CD4-positive, alpha-beta memory T cell (primary cell): ENCODE measurements at regions not wholly inside any gene's neighbourhood (a gene's known extent, or its start where the extent isn't known, plus 50 kb on each side); places are given as distances from the start of the nearest gene placed in this dataset.

Experiments used
- CTCF ChIA-PET: fragments of 350-600 bp; sonication (Branson Sonifier 250); formaldehyde crosslinking; loops from one replicate; lab custom pipeline; 2021; ENCODE audit warnings: inconsistent platforms; ENCODE audit not compliant: partially characterized antibody; lab: Charles Lee
- POLR2A ChIA-PET: fragments of 350-600 bp; sonication (Branson Sonifier 250); formaldehyde crosslinking; loops from one replicate; lab custom pipeline; 2021; ENCODE audit not compliant: partially characterized antibody; lab: Charles Lee
- DNase-seq, 5 donors: peaks; one replicate each; pipeline versions ENCODE4 v3.0.0 to v3.0.0-alpha.2; 2020 to 2022; ENCODE audit warnings: mixed read lengths in 1 of 5
- H3K27ac ChIP-seq: one replicate; pipeline ENCODE4 v1.7.0; 2013; ENCODE audit warnings: low read depth, low read length
- H3K27me3 ChIP-seq: 2 replicates; pipeline ENCODE4 v1.7.0; 2013; ENCODE audit warnings: mild to moderate bottlenecking, low read length, moderate library complexity; ENCODE audit not compliant: insufficient read depth
- H3K36me3 ChIP-seq: 2 replicates; pipeline ENCODE4 v1.7.0; 2013; ENCODE audit warnings: mild to moderate bottlenecking, low read length, moderate library complexity; ENCODE audit not compliant: insufficient read depth
- H3K4me1 ChIP-seq: 2 replicates; pipeline ENCODE4 v1.7.0; 2013; ENCODE audit warnings: mild to moderate bottlenecking, low read length, moderate library complexity; ENCODE audit not compliant: insufficient read depth
- H3K4me3 ChIP-seq, 2 donors: one replicate each; pipeline ENCODE4 v1.7.0; 2013; ENCODE audit warnings: low read length in 2 of 2, mild to moderate bottlenecking in 1 of 2
- H3K9me3 ChIP-seq, 2 donors: one replicate each; pipeline ENCODE4 v1.7.0; 2013; ENCODE audit warnings: low read length in 2 of 2, control low read depth in 1 of 2; ENCODE audit not compliant: control insufficient read depth in 1 of 2
- H3K27ac Mint-ChIP-seq, 7 donors: one replicate each; pipeline ENCODE4 v1.8.0; 2020 to 2021; ENCODE audit warnings: mixed read lengths in 7 of 7, mild to moderate bottlenecking in 6 of 7, inconsistent platforms in 3 of 7, moderate library complexity in 3 of 7
- H3K27me3 Mint-ChIP-seq, 2 donors: one replicate each; pipeline ENCODE4 v1.8.0; 2020 to 2021; ENCODE audit warnings: mixed read lengths in 2 of 2
- H3K36me3 Mint-ChIP-seq, 2 donors: one replicate each; pipeline ENCODE4 v1.8.0; 2020 to 2021; ENCODE audit warnings: mixed read lengths in 2 of 2, inconsistent platforms in 1 of 2, mild to moderate bottlenecking in 1 of 2
- H3K4me1 Mint-ChIP-seq, 4 donors: one replicate each; pipeline ENCODE4 v1.8.0; 2020 to 2021; ENCODE audit warnings: mixed read lengths in 4 of 4, mild to moderate bottlenecking in 1 of 4
- H3K4me3 Mint-ChIP-seq, 8 donors: one replicate each; pipeline ENCODE4 v1.8.0; 2020 to 2021; ENCODE audit warnings: mixed read lengths in 8 of 8, mild to moderate bottlenecking in 7 of 8, moderate library complexity in 6 of 8, inconsistent platforms in 3 of 8
- H3K9me3 Mint-ChIP-seq, 8 donors: one replicate each; pipeline ENCODE4 v1.8.0; 2020 to 2021; ENCODE audit warnings: mixed read lengths in 8 of 8, mild to moderate bottlenecking in 5 of 8, inconsistent platforms in 3 of 8, moderate library complexity in 1 of 8
- intact Hi-C: fragments of 100-400 bp; cut with micrococcal nuclease; formaldehyde crosslinking; loops from one replicate; pipeline ENCODE4 v1.15.1; 2023

DNA sequence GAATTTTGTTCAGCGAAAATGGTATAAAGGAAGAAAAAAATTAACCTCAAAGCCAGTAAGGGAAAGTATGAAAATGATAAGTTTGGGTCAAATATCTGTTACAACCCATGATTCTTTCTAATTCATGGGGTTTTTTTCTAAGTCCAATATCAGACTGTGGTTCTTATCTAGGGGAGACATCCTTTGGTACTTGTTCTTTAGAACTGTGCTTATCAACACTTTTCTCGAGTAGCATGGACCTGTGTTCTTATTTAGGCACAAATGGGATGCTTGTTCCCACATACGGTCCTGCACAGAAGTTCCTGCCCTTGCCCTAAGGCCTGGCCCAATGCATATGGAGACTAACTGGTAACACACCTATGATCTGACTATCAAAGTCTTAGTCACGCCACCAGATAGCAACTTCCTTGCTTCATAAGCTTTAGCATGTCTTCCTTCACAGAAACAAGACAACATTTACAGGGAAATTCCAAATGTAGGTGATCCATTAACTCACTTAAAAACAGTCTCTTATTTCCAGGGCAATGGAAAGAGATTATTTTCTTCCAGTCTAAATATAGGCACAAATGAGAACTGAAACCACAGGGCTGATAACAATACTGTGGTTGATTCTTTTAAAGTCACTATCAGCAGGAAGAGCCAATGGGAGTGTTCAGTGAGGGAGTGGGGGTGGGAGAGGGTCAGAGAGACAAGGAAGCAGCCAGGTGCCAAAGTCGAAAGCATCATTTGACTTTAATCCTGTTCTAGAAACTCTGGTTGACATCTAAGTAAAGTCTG is 268.8 kb upstream of the ANKRD55 start:
- Mint-ChIP-seq H3K9me3 (no peaks in the 10 kb centered on the region), H3K36me3 (no peaks in the 10 kb centered on the region), H3K4me3 (peak overlapping the region in 6 of 8 donors; percentile 15 to 58 (median 36)), H3K4me1 (peaks cover 6 to 24% (median 12%) of the 10 kb centered on the region in 4 donors), H3K27me3 (no peaks in the 10 kb centered on the region), H3K27ac (peak overlapping the region in 5 of 7 donors; percentile 12 to 57 (median 31))
- H3K27ac ChIP-seq: no peak overlapping the region
- H3K27me3 ChIP-seq: no peaks in the 10 kb centered on the region
- no peak overlapping the region for H3K4me3 ChIP-seq
- intact Hi-C loops: no loop called here
- no peaks in the 10 kb centered on the region for H3K36me3 ChIP-seq
- peaks cover 18% of the 10 kb centered on the region for H3K4me1 ChIP-seq
- no peaks in the 10 kb centered on the region for H3K9me3 ChIP-seq
- ChIA-PET POLR2A (no interaction called here), CTCF (no interaction called here)
- DNase-seq: no peak

GRCh38 chr5:56499901-56500300 is 266.8 kb upstream of the ANKRD55 start:
- Histone ChIP-seq H3K36me3 (no peaks in the 10 kb centered on the region), H3K4me1 (peaks cover 24% of the 10 kb centered on the region), H3K27me3 (no peaks in the 10 kb centered on the region), H3K4me3 (no peak overlapping the region), H3K9me3 (no peaks in the 10 kb centered on the region), H3K27ac (no peak overlapping the region)
- no peak for DNase-seq
- intact Hi-C loops: no loop called here
- ChIA-PET POLR2A (interaction anchor here (0.5 kb wide), 1 partner anchor 79 kb away, joined by 3 read pairs; no protein-coding TSS in a partner anchor), CTCF (no interaction called here)
- Mint-ChIP-seq H3K27me3 (no peaks in the 10 kb centered on the region), H3K36me3 (no peaks in the 10 kb centered on the region), H3K27ac (no peak overlapping the region), H3K9me3 (no peaks in the 10 kb centered on the region), H3K4me1 (peaks cover 9 to 38% (median 17%) of the 10 kb centered on the region in 4 donors), H3K4me3 (peak overlapping the region in 1 of 8 donors; percentile 27)

DNA sequence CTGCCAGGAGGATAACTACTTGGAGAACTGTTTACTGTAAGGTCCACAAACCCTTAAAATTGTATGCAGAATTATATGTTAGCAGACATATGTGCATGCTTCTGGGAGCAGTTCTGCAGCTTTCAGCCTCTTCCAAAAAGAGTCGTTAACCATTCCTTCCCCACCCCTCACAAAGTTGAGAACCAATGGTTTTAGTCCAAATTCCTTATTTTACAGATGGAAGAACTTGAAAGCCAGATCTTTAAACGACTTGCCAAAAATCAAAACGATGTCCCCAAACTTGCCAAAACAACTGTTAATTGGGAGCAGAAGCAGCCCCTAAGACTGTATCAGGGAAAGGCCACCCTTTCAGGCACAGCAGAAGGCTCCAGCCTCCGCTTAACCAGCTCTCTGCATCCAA is 266.4 kb upstream of the ANKRD55 start:
- H3K27ac ChIP-seq: no peak overlapping the region
- no peaks in the 10 kb centered on the region for H3K27me3 Mint-ChIP-seq
- peaks cover 24% of the 10 kb centered on the region for H3K4me1 ChIP-seq
- no peaks in the 10 kb centered on the region for H3K36me3 ChIP-seq
- H3K4me3 ChIP-seq: no peak overlapping the region
- H3K36me3 Mint-ChIP-seq: no peaks in the 10 kb centered on the region
- no peaks in the 10 kb centered on the region for H3K27me3 ChIP-seq
- H3K4me1 Mint-ChIP-seq: peaks cover 9 to 42% (median 17%) of the 10 kb centered on the region in 4 donors
- H3K9me3 Mint-ChIP-seq: no peaks in the 10 kb centered on the region
- no peaks in the 10 kb centered on the region for H3K9me3 ChIP-seq
- ChIA-PET CTCF (no interaction called here), POLR2A (interaction anchor here (0.5 kb wide), 1 partner anchor 80 kb away, joined by 3 read pairs; no protein-coding TSS in a partner anchor)
- H3K4me3 Mint-ChIP-seq: no peak overlapping the region
- no peak for DNase-seq
- H3K27ac Mint-ChIP-seq: no peak overlapping the region
- intact Hi-C loops: no loop called here

GRCh38 chr5:56498759-56499395 is 265.7 kb upstream of the ANKRD55 start:
- H3K9me3 ChIP-seq: no peaks in the 10 kb centered on the region
- H3K27ac ChIP-seq: no peak overlapping the region
- CTCF ChIA-PET: no interaction called here
- intact Hi-C loops: no loop called here
- DNase-seq: no peak
- Mint-ChIP-seq H3K9me3 (no peaks in the 10 kb centered on the region), H3K4me1 (peaks cover 9 to 45% (median 17%) of the 10 kb centered on the region in 4 donors), H3K36me3 (no peaks in the 10 kb centered on the region), H3K4me3 (no peak overlapping the region), H3K27ac (no peak overlapping the region), H3K27me3 (no peaks in the 10 kb centered on the region)
- no peaks in the 10 kb centered on the region for H3K27me3 ChIP-seq
- H3K4me3 ChIP-seq: no peak overlapping the region
- H3K36me3 ChIP-seq: no peaks in the 10 kb centered on the region
- POLR2A ChIA-PET: no interaction called here
- peaks cover 24% of the 10 kb centered on the region for H3K4me1 ChIP-seq

DNA sequence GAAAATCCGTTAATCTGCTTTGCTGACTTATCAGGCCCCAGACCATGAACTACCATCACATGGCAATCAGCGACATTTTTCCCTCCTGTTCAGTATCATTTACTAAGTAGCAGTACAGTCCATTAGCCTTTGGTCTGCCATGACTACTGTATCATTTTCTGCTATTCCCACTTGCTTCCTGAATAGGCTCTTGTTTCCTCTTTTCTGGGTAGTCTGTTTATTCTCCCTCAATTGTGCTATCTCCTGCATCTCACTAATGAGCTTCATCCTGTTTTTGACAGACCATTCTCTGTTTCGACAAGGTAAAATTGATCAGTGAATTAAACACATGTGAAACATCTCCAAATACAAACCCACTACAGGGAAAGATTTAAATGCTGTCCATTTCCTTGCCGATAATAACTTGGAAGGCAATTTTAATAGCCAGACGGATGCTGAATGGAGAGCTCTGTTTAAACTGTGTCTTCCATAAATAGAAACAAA is 263.5 kb upstream of the ANKRD55 start:
- CTCF ChIA-PET: no interaction called here

GRCh38 chr5:56494300-56494731 is 261.2 kb upstream of the ANKRD55 start:
- H3K4me3 ChIP-seq: no peak overlapping the region
- CTCF ChIA-PET: no interaction called here
- Mint-ChIP-seq H3K4me3 (no peak overlapping the region), H3K9me3 (no peaks in the 10 kb centered on the region), H3K36me3 (no peaks in the 10 kb centered on the region), H3K27me3 (no peaks in the 10 kb centered on the region), H3K27ac (no peak overlapping the region), H3K4me1 (peaks cover 7 to 40% (median 21%) of the 10 kb centered on the region in 4 donors)
- no peaks in the 10 kb centered on the region for H3K9me3 ChIP-seq
- POLR2A ChIA-PET: interaction anchor here (0.6 kb wide), 1 partner anchor 299 kb away, joined by 4 read pairs; no protein-coding TSS in a partner anchor
- no peaks in the 10 kb centered on the region for H3K27me3 ChIP-seq
- no peak overlapping the region for H3K27ac ChIP-seq
- peaks cover 32% of the 10 kb centered on the region for H3K4me1 ChIP-seq
- no peaks in the 10 kb centered on the region for H3K36me3 ChIP-seq
- no peak for DNase-seq
- intact Hi-C loops: no loop called here

More for the DNA sequence above, 263.5 kb upstream of the ANKRD55 start:
- Histone ChIP-seq H3K9me3 (no peaks in the 10 kb centered on the region), H3K27me3 (no peaks in the 10 kb centered on the region), H3K4me3 (no peak overlapping the region), H3K27ac (no peak overlapping the region), H3K36me3 (no peaks in the 10 kb centered on the region), H3K4me1 (peaks cover 20% of the 10 kb centered on the region)
- Mint-ChIP-seq H3K27ac (no peak overlapping the region), H3K9me3 (no peaks in the 10 kb centered on the region), H3K4me1 (peaks cover 3 to 43% (median 14%) of the 10 kb centered on the region in 4 donors), H3K4me3 (no peak overlapping the region), H3K36me3 (no peaks in the 10 kb centered on the region), H3K27me3 (no peaks in the 10 kb centered on the region)
- POLR2A ChIA-PET: interaction anchor here (1.1 kb wide), 1 partner anchor 16 kb away, joined by 4 read pairs; no protein-coding TSS in a partner anchor
- DNase-seq: no peak
- intact Hi-C loops: no loop called here

DNA sequence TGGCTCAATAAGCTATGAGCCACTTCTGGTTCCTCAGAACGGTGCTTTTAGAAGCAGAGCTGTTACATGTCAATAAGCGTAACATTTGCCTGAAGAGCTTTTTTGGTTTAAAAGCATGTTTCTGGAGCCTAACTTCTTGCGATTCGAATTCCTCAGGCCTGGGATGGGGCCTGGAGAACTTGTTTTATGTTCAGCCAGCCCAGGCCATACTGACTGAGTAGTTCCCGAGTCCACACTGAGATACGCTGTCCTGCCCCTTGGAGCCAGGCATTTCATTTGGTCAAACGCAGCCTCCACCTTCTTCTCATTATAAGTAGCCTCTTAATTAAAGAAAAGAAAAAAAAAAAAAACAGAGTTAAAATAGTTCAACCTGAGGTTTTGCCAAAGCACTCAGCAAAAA is 260.6 kb upstream of the ANKRD55 start:
- DNase-seq: no peak
- H3K27ac Mint-ChIP-seq: no peak overlapping the region
- H3K27me3 Mint-ChIP-seq: no peaks in the 10 kb centered on the region
- no peaks in the 10 kb centered on the region for H3K27me3 ChIP-seq
- ChIA-PET POLR2A (interaction anchor here (0.6 to 4.8 kb wide), 2 partner anchors 13 to 299 kb away, joined by 4 to 23 read pairs; no protein-coding TSS in a partner anchor), CTCF (no interaction called here)
- H3K4me1 ChIP-seq: peaks cover 32% of the 10 kb centered on the region
- H3K36me3 ChIP-seq: no peaks in the 10 kb centered on the region
- H3K36me3 Mint-ChIP-seq: no peaks in the 10 kb centered on the region
- no peak overlapping the region for H3K4me3 ChIP-seq
- peaks cover 7 to 40% (median 21%) of the 10 kb centered on the region in 4 donors for H3K4me1 Mint-ChIP-seq
- no peaks in the 10 kb centered on the region for H3K9me3 Mint-ChIP-seq
- intact Hi-C loops: no loop called here
- H3K27ac ChIP-seq: no peak overlapping the region
- H3K4me3 Mint-ChIP-seq: no peak overlapping the region
- no peaks in the 10 kb centered on the region for H3K9me3 ChIP-seq
